Neuronal stem cell (in vitro differentiated cells): ENCODE measurements at regions not wholly inside any gene's neighbourhood (a gene's known extent, or its start where the extent isn't known, plus 50 kb on each side); places are given as distances from the start of the nearest gene placed in this dataset.
"Not testable (repeated sequence)": the region's sequence is repeated elsewhere in the genome, so short reads cannot be mapped to it uniquely, and the experiment has no call there.

Experiments used
- DNase-seq: peaks from one replicate; pipeline ENCODE4 v3.0.0-alpha.2; 2013; ENCODE audit warnings: low spot score
- H2AFZ ChIP-seq: one replicate; pipeline ENCODE4 v1.6.1; 2013; ENCODE audit warnings: mild to moderate bottlenecking, low read length, inconsistent platforms
- H2AK5ac ChIP-seq: 2 replicates; pipeline ENCODE4 v1.6.1; 2013; ENCODE audit warnings: low read depth, mild to moderate bottlenecking, inconsistent platforms, low read length, moderate library complexity, mixed read lengths
- H2BK120ac ChIP-seq: 2 replicates; pipeline ENCODE4 v1.6.1; 2013; ENCODE audit warnings: low read depth, mild to moderate bottlenecking, inconsistent platforms, low read length, moderate library complexity, mixed read lengths
- H2BK12ac ChIP-seq: one replicate; pipeline ENCODE4 v1.6.1; 2013; ENCODE audit warnings: low read length, inconsistent platforms
- H2BK15ac ChIP-seq: 2 replicates; pipeline ENCODE4 v1.6.1; 2013; ENCODE audit warnings: mild to moderate bottlenecking, low read length, inconsistent platforms, mixed read lengths
- H2BK5ac ChIP-seq: one replicate; pipeline ENCODE4 v1.6.1; 2013; ENCODE audit warnings: inconsistent platforms, mild to moderate bottlenecking, low read length, moderate library complexity
- H3K14ac ChIP-seq: one replicate; pipeline ENCODE4 v1.6.1; 2013; ENCODE audit warnings: low read length, inconsistent platforms
- H3K18ac ChIP-seq: 2 replicates; pipeline ENCODE4 v1.6.1; 2013; ENCODE audit warnings: low read length, inconsistent platforms
- H3K23ac ChIP-seq: 2 replicates; pipeline ENCODE4 v1.6.1; 2013; ENCODE audit warnings: low read depth, mild to moderate bottlenecking, mixed read lengths, low read length, inconsistent platforms; ENCODE audit not compliant: poor library complexity
- H3K27ac ChIP-seq: replicated peaks from 3 replicates; pipeline ENCODE4 v1.5.1; 2013; ENCODE audit warnings: low read length, inconsistent platforms
- H3K27me3 ChIP-seq, 3 experiments: 2 replicates each; pipeline ENCODE4 v1.6.1; 2013; ENCODE audit warnings: low read length in 3 of 3, mild to moderate bottlenecking in 2 of 3, inconsistent platforms in 1 of 3, low read depth in 1 of 3, mixed read lengths in 1 of 3, moderate library complexity in 1 of 3; ENCODE audit not compliant: control insufficient read depth in 3 of 3, insufficient read depth in 3 of 3
- H3K36me3 ChIP-seq, 2 donors: replicated peaks in 1 of 2; 2 replicates each; pipeline ENCODE4 v1.6.1; 2013; ENCODE audit warnings: low read length in 2 of 2; ENCODE audit not compliant: control insufficient read depth in 2 of 2, insufficient read depth in 2 of 2
- H3K4ac ChIP-seq: 2 replicates; pipeline ENCODE4 v1.6.1; 2013; ENCODE audit warnings: inconsistent platforms, mild to moderate bottlenecking, low read length, moderate library complexity
- H3K4me1 ChIP-seq, 2 donors: 1 replicate in 1 of 2; 2 replicates in 1 of 2; pipeline ENCODE4 v1.6.1; 2013; ENCODE audit warnings: low read length in 2 of 2, low read depth in 1 of 2; ENCODE audit not compliant: control insufficient read depth in 2 of 2, insufficient read depth in 1 of 2
- H3K4me2 ChIP-seq: one replicate; pipeline ENCODE4 v1.6.1; 2013; ENCODE audit warnings: mild to moderate bottlenecking, low read length, inconsistent platforms; ENCODE audit not compliant: insufficient read depth, poor library complexity, severe bottlenecking
- H3K4me3 ChIP-seq, 2 donors: 2 replicates each; pipeline ENCODE4 v1.5.1; 2013; ENCODE audit warnings: low read length in 2 of 2, mild to moderate bottlenecking in 2 of 2, inconsistent platforms in 1 of 2, moderate library complexity in 1 of 2
- H3K79me1 ChIP-seq: one replicate; pipeline ENCODE4 v1.6.1; 2013; ENCODE audit warnings: low read depth, mild to moderate bottlenecking, inconsistent platforms, low read length, moderate library complexity
- H3K9ac ChIP-seq: one replicate; pipeline ENCODE4 v1.6.1; 2013; ENCODE audit warnings: mild to moderate bottlenecking, low read depth, low read length, inconsistent platforms; ENCODE audit not compliant: poor library complexity
- H3K9me3 ChIP-seq, 2 donors: replicated peaks in 1 of 2; 2 replicates each; pipeline versions ENCODE3 to v1.6.1; 2013; ENCODE audit warnings: low read length in 2 of 2, mild to moderate bottlenecking in 2 of 2, inconsistent platforms in 1 of 2, low read depth in 1 of 2, mixed read lengths in 1 of 2, moderate library complexity in 1 of 2; ENCODE audit not compliant: control insufficient read depth in 2 of 2, insufficient read depth in 1 of 2
- H4K8ac ChIP-seq: one replicate; pipeline ENCODE4 v1.6.1; 2013; ENCODE audit warnings: low read depth, mild to moderate bottlenecking, inconsistent platforms, low read length, moderate library complexity
- H4K91ac ChIP-seq: one replicate; pipeline ENCODE4 v1.6.1; 2013; ENCODE audit warnings: low read length, low read depth, mild to moderate bottlenecking, inconsistent platforms; ENCODE audit not compliant: poor library complexity
- WGBS, 2 donors: extraction: QIAGEN DNeasy Blood & Tissue Kit; methylation state at CpG; one replicate each; pipeline ENCODE4 v1.1.7; 2013; ENCODE audit warnings: missing lambda C conversion rate in 2 of 2, mixed read lengths in 1 of 2; ENCODE audit not compliant: insufficient read length in 2 of 2, insufficient replicate concordance in 1 of 2; ENCODE audit errors: extremely low coverage in 2 of 2; 5-methylcytosine and 5-hydroxymethylcytosine counted together

DNA sequence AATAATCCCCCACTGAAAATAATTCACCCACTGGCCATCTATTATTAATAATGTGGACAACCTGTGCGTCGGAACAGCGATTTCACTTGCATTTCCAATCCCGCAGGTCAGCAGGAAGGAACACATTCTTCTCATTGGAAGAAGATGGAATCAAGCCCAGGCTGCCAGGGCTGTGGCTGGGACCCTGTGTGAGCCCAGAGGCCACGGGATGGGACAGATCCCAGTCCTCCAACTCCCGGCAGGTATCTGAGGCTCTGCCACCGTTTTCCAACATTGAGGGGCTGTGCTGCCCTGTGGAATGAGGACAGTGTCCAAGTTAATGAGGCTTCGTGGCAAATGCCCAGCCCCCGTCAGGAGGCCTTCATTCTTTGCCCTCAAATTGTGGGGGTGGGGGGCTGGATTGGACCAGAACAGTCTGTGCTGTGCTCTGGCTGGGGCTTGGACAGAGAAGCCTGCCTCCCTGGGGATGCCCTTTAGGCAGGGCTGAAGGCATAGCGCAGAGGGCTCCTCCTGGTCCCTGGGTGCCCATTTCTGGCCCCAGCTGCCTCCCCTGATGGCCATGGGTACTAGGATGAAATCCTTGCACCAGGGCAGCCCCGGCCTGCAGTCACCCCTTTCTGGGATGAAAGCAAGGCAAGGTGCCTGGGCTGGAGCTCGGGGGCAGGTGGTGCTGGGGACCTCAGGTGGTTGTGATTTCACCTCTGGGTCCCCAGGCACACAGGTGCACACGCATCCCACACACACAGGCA lies 195.0 kb upstream of the PPP1R26 start:
- Histone ChIP-seq H2BK5ac (no peak overlapping the region), H3K23ac (peak overlapping the region; percentile 3), H2BK15ac (peak overlapping the region; percentile 19), H3K9me3 (peaks cover 0 to 2% of the 10 kb centered on the region in 2 donors), H2AFZ (no peak overlapping the region), H3K9ac (peak overlapping the region; percentile 18), H3K4me1 (peaks cover 0 to 2% of the 10 kb centered on the region in 2 donors), H2BK120ac (no peak overlapping the region), H3K4ac (no peak overlapping the region), H3K14ac (peak overlapping the region; percentile 63), H3K18ac (no peak overlapping the region), H4K8ac (no peak overlapping the region), H3K36me3 (no peaks in the 10 kb centered on the region), H2BK12ac (no peak overlapping the region), H3K27ac (no peak overlapping the region), H2AK5ac (no peak overlapping the region), H3K4me2 (no peak overlapping the region), H3K4me3 (no peak overlapping the region), H3K79me1 (peaks cover 3% of the 10 kb centered on the region), H4K91ac (no peak overlapping the region), H3K27me3 (peaks cover 0 to 6% (median 0%) of the 10 kb centered on the region in 3 experiments)
- DNase-seq = no peak
- no CpG with 5 or more reads among the region's 13 CpGs for WGBS, 2 donors

- H3K4me3 ChIP-seq, H3K4me1 ChIP-seq, H3K18ac ChIP-seq, H3K4ac ChIP-seq, H3K14ac ChIP-seq, H2BK120ac ChIP-seq, H3K27me3 ChIP-seq, H2BK12ac ChIP-seq, H3K4me2 ChIP-seq, H3K79me1 ChIP-seq, H4K91ac ChIP-seq, H4K8ac ChIP-seq, H2AFZ ChIP-seq, H3K36me3 ChIP-seq, DNase-seq, H3K27ac ChIP-seq, H3K9me3 ChIP-seq: not testable (repeated sequence)
- peak overlapping the region; percentile 42 for H2BK15ac ChIP-seq
- peak overlapping the region; percentile 2 for H3K9ac ChIP-seq
- H2AK5ac ChIP-seq = peak overlapping the region; percentile 56
- WGBS, 2 donors = no CpG with 5 or more reads among the region's 33 CpGs
- H2BK5ac ChIP-seq = peak overlapping the region; percentile 35
- H3K23ac ChIP-seq = peak overlapping the region; percentile 75
Observed at GRCh38 chr9:135286187-135286925, 193.2 kb upstream of the PPP1R26 start.

GRCh38 chr9:135286961-135287360 lies 192.6 kb upstream of the PPP1R26 start:
- H2BK120ac ChIP-seq = no peak overlapping the region
- H3K27me3 ChIP-seq = peaks cover 0 to 13% (median 0%) of the 10 kb centered on the region in 3 experiments
- DNase-seq = no peak
- peak overlapping the region; percentile 21 for H3K18ac ChIP-seq
- peak overlapping the region; percentile 56 for H2AK5ac ChIP-seq
- peaks cover 1% of the 10 kb centered on the region for H3K79me1 ChIP-seq
- H3K9ac ChIP-seq = no peak overlapping the region
- no peaks in the 10 kb centered on the region for H3K36me3 ChIP-seq
- peak overlapping the region; percentile 35 for H2BK5ac ChIP-seq
- H4K91ac ChIP-seq = no peak overlapping the region
- no peak overlapping the region for H2AFZ ChIP-seq
- H3K4me3 ChIP-seq = no peak overlapping the region
- peak overlapping the region; percentile 26 for H2BK12ac ChIP-seq
- H2BK15ac ChIP-seq = peak overlapping the region; percentile 42
- peaks cover 0 to 3% of the 10 kb centered on the region in 2 donors for H3K4me1 ChIP-seq
- H3K4me2 ChIP-seq = no peak overlapping the region
- no peak overlapping the region for H3K23ac ChIP-seq
- no peak overlapping the region for H3K27ac ChIP-seq
- no CpG with 5 or more reads among the region's 7 CpGs for WGBS, 2 donors
- no peak overlapping the region for H3K4ac ChIP-seq
- no peak overlapping the region for H3K14ac ChIP-seq
- H3K9me3 ChIP-seq = peaks cover 0 to 2% of the 10 kb centered on the region in 2 donors
- no peak overlapping the region for H4K8ac ChIP-seq

GRCh38 chr9:135287627-135288026 lies 192.0 kb upstream of the PPP1R26 start:
- Histone ChIP-seq H2BK120ac (no peak overlapping the region), H3K23ac (no peak overlapping the region), H3K4ac (no peak overlapping the region), H2BK12ac (no peak overlapping the region), H3K18ac (no peak overlapping the region), H2AK5ac (no peak overlapping the region), H3K27me3 (peaks cover 0 to 13% (median 0%) of the 10 kb centered on the region in 3 experiments), H3K9ac (no peak overlapping the region), H3K14ac (no peak overlapping the region), H3K79me1 (peaks cover 1% of the 10 kb centered on the region), H4K8ac (no peak overlapping the region), H3K4me1 (peaks cover 0 to 3% of the 10 kb centered on the region in 2 donors), H2AFZ (no peak overlapping the region), H3K9me3 (peaks cover 0 to 2% of the 10 kb centered on the region in 2 donors), H3K36me3 (no peaks in the 10 kb centered on the region), H3K4me3 (no peak overlapping the region), H2BK5ac (no peak overlapping the region), H3K4me2 (no peak overlapping the region), H4K91ac (no peak overlapping the region), H2BK15ac (peak overlapping the region; percentile 2), H3K27ac (no peak overlapping the region)
- no peak for DNase-seq
- WGBS, 2 donors = no CpG with 5 or more reads among the region's 16 CpGs
